B cell (primary cell): ENCODE measurements at regions not wholly inside any gene's neighbourhood (a gene's known extent, or its start where the extent isn't known, plus 50 kb on each side); places are given as distances from the start of the nearest gene placed in this dataset.

ENCODE experiments used
- EZH2 ChIP-seq: IDR thresholded peaks from 2 replicates; pipeline ENCODE4 v1.6.1; 2012; ENCODE audit warnings: borderline replicate concordance, low read depth, mild to moderate bottlenecking, moderate library complexity, low read length; ENCODE audit not compliant: insufficient read depth, poor library complexity, severe bottlenecking
- TF ChIP-seq, protein P1 (sequence below): fragments of 200-600 bp; IDR thresholded peaks from one replicate; pipeline ENCODE4 v1.8.0; 2022; ENCODE audit warnings: antibody characterized with exemption, mild to moderate bottlenecking

DNA sequence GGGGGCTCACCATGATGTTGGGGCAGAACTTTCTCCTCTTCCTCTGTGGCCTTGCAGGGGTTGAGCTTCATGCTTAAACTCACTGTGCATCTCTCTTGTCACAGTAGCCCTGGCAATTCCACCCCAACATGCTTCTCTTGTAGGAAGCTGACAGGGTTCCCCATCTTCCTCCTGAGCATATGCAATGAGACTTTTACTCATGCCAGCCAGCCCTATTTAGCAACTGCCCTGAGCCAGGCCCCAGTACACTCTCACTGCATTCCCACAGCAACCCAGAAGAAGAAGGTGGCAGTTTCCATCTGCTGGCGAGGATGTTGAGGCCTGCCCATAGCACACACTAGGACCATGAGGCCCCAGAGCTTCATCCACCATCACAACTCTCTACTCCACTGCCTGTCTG is 72.2 kb upstream of the TEX51 start:
- TF ChIP-seq, protein P1, sequence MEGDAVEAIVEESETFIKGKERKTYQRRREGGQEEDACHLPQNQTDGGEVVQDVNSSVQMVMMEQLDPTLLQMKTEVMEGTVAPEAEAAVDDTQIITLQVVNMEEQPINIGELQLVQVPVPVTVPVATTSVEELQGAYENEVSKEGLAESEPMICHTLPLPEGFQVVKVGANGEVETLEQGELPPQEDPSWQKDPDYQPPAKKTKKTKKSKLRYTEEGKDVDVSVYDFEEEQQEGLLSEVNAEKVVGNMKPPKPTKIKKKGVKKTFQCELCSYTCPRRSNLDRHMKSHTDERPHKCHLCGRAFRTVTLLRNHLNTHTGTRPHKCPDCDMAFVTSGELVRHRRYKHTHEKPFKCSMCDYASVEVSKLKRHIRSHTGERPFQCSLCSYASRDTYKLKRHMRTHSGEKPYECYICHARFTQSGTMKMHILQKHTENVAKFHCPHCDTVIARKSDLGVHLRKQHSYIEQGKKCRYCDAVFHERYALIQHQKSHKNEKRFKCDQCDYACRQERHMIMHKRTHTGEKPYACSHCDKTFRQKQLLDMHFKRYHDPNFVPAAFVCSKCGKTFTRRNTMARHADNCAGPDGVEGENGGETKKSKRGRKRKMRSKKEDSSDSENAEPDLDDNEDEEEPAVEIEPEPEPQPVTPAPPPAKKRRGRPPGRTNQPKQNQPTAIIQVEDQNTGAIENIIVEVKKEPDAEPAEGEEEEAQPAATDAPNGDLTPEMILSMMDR, result no peak
- no peak for TF ChIP-seq EZH2
